Activated CD4-positive, alpha-beta T cell treated with anti-CD3 and anti-CD28 coated beads, Interleukin-2, Interleukin-6, amounts not matched to agents 100 ng/mL and 50 ng/mL, durations not matched to agents 16 hours and 8 hours (primary cell): ENCODE measurements at regions not wholly inside any gene's neighbourhood (a gene's known extent, or its start where the extent isn't known, plus 50 kb on each side); places are given as distances from the start of the nearest gene placed in this dataset.
"Not testable (repeated sequence)": the region's sequence is repeated elsewhere in the genome, so short reads cannot be mapped to it uniquely, and the experiment has no call there.

Experiments
- DNase-seq: peaks from one replicate; pipeline ENCODE4 v3.0.0-alpha.2; 2020

DNA sequence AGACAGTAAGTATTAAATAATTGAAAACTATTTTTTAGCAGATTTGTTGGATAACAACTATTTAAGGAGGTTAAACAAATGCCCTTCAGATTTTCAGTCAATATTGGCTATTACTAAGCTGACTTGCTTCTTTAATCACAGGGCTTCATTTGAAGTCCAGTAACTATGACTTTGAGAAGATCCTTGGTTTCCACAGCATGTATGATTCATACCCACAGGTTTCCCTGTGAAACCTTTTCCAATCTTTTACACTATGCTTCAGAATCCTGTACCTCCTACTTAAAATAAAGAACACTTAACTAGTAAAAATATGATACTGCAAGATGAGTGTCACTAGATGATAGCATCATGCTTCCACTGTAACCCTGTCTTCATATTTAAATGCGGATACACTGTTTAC is 211.9 kb downstream of the SPATA31A1 start:
- not testable (repeated sequence) for DNase-seq

DNA sequence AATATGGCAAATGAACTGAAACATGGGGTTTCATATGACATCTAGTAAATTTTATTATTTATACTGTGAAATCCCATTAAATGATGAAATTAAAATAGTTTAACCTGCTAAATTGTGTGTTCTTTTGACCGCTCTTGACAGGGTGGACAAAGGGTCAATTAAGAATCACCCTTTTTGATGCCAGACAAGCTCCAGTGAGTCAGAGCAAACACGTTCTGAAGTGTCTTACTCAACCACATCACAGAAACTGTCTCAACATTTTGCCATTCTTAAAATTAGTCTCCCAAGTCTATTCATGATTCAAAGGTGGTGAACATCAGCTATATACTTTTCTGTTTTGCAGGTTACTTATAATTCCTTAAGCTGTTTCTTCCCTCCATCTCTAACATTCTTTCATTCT is 213.4 kb downstream of the SPATA31A1 start:
- not testable (repeated sequence) for DNase-seq

DNA sequence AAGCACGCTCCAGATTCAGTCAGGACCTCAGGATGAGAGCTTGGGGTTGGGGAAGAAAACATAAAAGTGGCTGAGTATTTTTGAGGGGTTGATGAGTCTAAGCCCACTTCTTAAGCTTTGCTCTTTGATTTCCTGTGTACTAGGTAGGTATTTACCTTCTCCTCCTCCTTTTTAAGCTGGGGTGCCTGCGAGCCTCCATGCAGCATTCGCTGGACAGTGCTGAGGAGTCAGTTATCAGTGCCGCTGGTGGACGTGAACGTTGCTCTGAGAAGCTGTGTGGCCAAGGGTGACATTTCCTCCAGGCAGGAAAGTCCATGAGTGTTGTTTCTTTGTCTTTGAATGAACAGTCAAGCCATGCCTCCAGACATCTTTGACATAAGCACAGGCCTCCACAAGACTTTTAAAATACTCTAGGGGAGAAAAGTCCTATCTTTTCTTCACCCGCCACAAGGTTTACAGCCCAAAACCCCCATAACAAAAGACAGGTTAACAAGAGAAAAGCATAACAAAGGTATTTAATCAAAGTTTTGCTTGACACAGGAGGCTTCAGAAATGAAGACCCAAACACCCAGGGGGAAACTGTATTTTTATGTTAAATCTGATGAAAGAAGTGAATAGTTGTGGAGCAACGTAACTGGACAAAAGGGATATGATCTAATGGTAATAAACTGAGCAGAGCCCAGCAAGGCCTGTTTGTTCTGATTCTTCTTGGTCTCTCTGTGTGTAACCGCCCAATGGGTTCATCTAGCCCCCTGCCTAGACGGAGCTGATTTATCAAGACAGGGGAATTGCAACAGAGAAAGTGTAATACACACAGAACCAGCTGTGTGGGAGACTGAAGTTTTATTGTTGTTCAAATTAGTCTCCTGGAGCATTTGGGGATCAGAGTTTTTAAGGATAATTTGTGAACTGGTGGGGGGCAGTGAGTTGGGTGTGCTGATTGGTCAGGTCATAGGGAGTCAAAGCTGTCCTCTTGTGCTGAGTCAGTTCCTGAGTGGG is 217.9 kb downstream of the SPATA31A1 start:
- DNase-seq: not testable (repeated sequence)

DNA sequence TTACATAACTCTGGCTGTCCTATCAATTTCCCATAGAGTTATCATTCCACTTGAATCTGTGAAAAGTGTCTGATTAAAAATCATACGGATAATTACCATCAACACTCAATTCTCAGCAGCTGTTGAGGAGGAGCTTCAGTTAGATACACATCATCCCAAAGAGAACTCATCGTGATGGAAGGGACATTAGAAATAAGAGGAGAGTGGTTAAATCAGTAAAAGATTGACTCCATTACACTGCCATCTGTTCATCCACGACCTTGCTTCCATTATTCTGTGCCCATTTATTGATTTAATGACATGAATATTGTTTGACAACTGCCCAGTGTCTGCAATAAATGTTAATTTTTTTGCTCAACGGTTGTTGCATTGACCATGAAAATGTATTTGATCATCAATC is 223.5 kb downstream of the SPATA31A1 start:
- not testable (repeated sequence) for DNase-seq

DNA sequence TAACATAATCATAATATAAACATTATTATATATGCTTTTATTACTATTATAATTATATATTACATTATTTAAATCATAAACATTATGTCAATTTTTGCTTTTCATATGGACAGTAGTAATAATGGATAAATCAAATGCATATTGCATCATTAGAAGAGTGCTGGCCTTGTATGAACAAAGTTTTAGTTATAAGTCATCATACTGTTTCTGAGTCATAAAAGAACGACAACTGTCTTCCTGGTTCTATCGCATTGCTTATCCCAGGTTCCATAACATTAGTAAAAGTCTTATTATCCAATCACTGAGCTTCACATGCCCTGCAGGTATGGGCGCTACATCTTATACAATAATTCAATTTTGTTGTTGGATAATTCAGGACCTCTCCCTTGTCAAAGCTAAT is 225.8 kb downstream of the SPATA31A1 start:
- not testable (repeated sequence) for DNase-seq

DNA sequence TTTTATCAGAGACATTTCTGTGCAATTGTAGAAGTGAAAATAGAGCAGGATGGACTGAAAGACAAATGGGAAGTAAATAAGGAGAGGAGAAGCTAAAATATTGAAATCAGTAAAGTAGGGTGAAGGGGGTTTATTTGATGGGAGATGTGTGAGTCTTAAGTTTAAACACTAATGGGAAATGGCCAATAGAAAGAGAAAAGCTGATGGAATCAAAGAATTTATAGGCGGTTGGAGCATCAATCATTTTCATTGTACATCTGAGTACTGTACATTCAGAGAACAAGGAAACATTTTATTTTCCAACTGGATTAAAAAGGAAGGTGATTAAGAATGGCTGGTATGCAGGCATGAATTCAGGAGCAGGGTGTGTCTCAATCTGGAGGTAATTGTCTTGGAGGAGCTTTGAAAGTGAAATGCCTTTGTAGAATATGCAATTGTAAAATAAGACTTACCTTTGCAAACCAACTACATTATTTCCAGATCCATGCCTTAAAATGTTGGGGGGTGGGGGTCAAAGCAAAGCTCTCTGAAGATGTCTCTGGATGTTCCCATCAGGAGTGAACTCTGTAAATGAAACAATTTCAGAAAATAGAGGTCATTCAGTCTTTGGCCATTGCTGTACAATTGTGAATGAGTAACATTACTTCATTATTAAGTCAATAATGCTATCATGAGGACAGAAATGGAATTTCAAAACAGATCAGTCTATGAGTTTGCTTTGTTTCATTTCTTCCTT is 227.4 kb downstream of the SPATA31A1 start:
- DNase-seq: not testable (repeated sequence)

DNA sequence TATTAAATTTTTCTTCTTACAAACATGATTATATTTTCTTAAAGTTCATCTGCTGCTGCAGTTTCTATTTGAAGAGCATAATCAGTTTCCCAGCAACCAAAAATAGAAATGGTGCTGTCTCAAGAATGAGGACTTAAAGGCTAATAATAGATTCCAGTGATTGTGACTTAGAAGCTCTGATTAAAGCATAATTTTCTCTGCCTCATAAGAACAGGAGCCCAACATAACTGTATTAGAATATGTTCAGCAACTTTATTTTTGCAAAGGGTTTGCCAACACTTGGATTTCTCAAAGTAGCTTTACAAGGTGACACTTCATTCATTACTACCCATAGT is 227.9 kb downstream of the SPATA31A1 start:
- DNase-seq: not testable (repeated sequence)

DNA sequence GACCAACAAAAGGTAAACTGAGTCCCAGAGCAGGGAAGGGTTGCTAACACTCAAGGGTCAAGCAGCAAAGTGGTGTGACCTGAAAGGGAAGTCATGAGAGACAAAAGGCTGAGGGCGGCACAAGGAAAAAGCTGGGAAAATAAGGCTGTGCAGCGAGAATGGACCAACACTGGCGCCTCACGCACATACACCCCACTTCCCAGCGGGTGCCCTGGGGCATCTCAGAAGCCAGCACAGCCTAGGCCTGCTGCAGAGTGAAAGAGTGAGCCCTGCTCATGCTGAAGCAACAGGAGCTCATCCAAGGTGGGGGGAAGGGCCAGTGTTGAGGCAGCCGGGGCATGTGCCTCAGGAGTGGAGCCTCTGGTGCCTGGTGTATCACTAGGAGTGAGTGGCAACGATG is 229.8 kb downstream of the SPATA31A1 start:
- DNase-seq: not testable (repeated sequence)

DNA sequence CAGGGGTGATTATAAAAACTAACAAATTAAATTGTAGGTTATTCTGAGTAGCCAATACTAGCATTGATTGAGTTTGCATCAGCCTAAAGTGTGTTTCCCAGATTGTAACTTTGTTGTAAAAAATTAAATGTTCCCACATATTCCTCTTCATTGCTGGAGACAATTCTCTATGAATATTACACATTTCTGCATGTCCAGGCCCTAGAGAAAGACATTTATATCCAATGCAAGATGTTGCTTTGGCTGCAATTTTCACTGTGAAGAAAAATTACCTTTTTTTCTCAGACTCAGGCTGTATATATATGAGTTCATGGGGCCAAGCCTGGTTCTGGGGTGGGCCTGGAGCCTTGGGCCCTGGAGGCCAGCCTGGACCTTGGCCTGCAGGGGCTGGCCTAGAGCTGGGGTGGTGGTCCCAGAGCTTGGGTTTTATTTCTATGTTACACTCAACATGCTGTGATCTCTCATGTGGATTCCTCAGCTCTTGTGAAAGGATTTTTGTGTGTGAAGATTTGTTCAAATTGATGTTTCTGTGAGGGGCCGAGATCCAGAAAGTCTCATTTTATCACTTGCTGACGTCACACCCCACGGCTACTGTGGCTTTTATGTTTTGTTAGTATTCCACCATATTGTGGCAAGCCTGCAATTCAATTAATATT is 232.5 kb downstream of the SPATA31A1 start:
- no peak for DNase-seq

DNA sequence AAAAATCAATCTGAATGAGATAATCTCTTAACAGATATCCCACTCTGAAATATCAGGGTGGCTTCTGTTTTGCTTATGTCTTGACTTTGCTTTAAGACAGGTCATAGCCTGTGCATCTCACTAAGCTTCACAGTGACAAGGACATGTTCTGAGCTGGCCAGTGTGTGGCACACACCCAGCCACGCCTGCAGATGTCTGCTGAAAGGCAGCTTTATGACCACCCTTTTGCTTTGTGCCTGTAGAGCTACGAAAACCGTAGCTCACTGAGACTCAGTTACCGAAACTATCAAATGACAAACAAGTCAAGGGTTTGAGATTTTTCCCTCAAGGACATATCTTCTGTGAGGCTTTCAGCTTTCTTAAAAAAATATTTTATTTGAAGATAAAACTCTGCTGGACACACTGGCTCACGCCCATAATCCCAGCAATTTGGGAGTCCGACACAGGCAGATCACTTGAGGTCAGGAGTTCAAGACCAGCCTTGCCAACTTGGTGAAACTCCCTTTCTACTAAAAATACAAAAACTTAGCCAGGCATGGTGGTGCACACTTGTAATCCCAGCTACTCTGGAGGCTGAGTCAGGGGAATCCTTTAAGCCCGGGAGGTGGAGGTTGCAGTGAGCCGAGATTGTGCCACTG is 233.2 kb downstream of the SPATA31A1 start:
- no peak for DNase-seq

DNA sequence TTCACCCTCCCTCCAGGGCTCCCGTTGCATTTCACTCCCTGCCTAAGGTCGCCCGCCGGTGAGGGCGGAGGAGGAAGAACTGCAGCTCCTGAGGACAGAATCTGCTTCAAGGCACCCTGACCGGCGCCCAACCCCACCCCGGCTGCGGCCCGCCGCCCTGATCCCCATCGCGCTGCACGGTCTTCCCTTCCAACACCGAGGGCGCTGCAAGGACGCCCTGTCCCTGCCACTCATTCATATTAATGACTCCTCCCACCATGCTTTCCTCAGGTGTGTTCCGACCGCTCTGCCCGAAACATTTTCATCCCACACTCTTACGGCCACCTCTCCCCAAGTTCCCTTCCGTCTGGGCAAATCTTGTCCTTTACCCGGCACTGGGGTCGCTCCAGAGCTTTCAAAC is 248.6 kb downstream of the SPATA31A1 start:
- DNase-seq: not testable (repeated sequence)

DNA sequence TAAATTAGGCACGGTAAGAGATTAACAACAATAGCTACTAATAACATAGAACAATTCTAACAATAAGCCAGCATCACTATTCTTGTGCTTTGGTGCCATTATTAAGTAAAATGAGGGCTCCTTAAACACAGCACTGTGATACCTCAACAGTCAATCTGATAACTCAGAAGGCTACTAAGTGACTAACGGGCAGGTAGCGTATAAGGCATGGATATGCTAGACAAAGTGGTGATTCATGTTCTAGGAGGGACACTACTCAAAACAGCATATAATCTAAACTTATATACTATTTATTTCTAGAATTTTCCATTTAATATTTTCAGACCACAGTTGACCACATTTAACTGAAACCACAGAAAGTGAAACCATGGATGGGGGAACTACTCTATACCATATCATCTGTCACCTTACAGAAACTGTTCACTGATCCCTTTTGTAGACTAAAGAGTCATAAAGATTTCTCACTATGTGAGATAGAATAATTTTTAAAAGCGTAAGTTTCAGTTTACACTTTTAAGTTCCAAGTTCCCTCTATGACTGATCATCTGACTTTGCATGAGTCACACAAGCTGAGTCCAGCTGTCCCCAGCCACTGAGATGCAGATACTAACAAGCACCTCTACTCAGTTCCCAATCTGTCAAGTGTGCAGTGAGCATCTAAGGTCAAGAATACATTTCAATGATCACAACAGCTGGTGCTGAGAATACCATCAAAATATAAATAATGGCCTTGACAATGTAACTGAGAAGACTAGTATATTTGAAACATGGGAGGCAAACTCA is 256.2 kb downstream of the SPATA31A1 start:
- not testable (repeated sequence) for DNase-seq

DNA sequence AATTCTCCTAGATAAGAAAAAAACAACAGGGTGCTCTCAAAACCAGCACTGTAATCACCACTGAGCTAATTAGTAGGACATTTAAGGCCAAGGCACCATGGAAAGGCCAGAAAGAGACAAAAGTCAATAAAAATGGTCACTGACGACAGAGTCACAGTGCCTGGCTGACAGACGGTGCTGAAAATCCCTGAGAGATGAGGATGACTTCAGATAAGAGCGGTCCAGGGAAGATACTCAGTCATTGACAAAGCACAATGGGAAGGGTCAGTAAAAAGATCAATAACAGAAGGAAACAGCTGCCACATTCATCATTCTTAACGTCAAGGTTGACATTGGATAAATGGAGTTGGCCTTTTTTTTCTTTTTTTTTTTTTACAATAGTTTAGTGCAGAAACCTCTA is 261.0 kb downstream of the SPATA31A1 start:
- DNase-seq: not testable (repeated sequence)

DNA sequence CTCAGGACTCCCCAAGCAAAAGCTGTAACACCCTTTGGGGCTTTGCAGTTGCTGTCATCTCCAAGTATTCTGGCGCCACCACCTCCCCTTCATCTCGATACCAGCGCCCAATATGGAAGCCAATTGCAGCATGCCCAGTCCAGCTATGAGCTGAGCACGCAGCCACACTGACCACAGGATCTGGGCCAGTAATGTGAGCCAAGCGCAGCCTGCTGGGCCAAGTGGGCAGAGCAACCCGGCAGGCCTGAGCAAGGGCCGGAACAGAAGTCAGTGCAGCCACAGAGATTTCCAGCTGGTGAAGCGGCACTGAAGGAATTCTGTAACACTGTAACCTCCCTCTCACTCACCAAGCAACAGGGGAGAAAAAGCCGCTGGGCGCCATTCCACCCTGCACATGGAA is 268.6 kb downstream of the SPATA31A1 start:
- not testable (repeated sequence) for DNase-seq

DNA sequence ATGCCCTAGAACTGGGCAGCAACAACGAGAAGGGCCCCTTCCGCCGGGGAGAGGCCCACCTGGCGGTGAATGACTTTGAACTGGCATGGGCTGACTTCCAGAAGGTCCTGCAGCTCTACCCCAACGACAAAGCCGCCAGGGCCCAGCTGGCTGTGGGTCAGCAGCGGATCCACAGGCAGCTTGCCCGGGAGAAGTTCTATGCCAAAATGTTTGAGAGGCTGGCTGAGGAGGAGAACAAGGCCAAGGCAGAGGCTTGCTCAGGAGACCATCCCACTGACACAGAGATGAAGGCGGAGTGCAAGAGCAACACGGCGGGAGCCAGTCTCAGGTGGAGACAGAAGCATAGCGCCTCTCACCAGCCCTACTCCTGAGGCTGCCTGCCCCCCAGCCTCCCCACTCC is 276.6 kb downstream of the SPATA31A1 start:
- not testable (repeated sequence) for DNase-seq

DNA sequence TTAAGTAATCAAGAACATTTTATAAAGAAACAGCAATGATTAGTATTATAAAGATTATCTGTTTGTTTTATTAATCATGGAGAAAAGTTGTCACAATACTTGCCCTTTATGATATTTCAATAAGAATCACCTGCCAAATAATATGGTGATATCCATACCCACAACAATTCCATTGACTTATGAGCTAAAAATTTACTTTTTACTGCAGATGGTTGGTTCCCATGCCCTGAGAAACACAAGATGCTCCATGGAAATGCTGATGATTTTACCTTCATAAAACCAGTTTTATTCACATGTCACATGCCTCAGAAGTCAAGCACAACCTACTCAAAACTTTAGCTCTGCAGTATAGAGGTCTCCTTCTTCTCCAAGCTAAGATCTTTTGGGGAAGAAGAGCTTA is 293.6 kb downstream of the SPATA31A1 start:
- DNase-seq: not testable (repeated sequence)

DNA sequence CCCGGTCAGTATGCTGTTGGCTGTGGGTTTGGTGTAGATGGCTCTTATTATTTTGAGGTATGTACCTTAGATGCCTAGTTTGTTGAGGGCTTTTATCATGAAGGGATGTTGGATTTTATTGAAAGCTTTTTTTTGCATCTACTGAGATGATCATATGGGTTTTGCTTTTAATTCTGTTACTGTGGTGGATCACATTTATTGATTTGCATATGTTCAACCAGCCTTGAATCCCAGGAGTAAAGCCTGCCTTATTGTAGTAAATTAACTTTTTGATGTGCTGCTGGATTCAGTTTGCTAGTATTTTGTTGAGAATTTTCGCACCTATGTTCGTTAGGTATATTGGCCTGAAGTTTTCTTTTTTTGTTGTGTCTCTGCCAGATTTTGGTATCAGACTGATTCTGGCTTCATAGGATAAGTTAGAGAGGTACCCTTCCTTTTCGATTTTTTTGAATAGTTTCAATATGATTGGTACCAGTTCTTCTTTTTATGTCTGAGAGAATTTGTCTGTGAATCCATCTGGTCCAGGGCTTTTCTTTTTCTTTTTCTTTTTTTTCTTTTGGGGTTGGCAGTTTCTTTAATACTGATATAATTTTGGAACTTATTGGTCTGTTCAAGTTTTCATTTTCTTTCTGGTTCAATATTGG is 301.6 kb downstream of the SPATA31A1 start:
- not testable (repeated sequence) for DNase-seq

DNA sequence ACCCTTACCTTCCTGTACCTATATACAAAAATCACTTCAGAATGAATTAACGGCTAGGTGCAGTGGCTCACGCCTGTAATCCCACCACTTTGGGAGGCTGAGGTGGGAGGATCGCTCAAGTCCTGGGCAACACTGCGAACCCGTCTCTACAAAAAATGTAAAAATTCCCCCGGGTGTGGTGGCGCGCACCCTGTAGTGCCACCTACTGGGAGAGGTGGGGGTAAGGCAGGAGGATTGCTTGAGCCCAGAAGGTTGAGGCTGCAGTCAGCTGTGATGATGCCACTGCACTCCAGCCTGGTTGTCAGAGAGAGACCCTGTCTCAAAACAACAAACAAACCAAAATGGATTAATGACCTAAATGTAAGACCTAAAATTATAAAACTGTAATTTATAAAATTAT is 307.6 kb downstream of the SPATA31A1 start:
- not testable (repeated sequence) for DNase-seq

DNA sequence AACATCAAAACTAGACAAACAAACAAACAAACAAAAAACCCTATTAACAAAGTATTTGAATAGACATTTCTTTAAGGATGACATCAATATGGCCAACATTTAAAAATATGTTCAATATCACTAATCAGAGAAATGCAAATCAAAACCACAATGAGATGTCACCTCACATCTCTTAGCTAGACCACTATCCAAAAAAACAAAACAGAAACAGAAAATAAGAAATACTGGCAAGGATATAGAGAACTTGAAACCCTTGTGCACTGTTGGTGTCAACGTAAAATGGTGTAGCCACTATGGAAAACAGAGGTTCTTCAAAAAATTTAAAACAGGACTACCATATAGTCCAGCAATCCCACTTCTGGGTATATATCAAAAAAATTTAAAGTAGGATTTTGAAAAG is 308.2 kb downstream of the SPATA31A1 start:
- not testable (repeated sequence) for DNase-seq

DNA sequence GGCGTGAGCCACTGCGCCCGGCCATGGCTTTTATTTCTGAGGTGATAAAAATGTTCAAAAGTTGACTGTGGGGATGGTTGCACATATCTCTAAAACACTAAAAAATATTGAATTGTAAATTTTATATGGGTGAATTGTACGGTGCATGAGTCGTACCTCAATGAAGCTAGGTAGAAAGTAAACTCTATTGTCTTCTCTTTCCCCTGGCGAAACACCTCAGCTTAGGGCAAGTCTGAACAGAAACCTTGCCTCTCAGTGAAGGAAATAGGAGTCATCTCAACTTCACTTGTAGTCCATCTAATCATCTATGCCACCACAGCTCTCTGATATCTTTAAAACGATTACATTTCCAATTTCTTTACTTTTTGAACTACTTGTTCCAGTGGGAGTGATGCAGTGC is 309.6 kb downstream of the SPATA31A1 start:
- DNase-seq: not testable (repeated sequence)

DNA sequence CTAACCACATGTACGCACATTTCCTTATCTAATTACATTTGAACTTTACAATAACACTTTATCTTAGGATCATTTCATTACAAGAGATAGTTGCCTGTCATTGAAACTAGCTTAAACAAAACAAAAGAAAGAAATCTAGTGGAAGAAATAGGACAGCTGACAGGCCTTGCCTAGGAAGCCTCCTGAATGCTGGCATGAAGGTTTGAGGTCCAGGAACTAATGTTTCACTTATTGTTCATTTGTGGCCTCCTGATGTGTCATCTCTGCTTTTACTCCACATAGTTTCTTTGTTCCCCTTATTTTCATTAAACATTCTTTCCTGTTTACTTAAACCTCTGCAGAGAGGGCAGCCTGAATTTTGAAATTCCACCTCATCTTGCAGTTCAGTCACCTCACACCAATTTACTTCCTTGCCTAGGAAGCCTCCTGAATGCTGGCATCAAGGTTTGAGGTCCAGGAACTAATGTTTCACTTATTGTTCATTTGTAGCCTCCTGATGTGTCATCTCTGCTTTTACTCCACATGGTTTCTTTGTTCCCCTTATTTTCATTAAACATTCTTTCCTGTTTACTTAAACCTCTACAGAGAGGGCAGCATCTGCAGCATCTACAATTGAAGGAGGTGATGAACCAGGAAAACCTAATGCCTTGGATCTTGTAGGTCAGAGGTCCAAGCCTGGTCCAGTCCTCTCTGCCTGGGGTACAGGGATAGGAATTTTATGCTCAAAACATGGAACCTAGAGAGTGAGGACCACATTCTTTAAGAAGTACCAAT is 319.2 kb downstream of the SPATA31A1 start:
- DNase-seq: not testable (repeated sequence)
